ENCODE measurements at regions not wholly inside any gene's neighbourhood (a gene's known extent, or its start where the extent isn't known, plus 50 kb on each side); places are given as distances from the start of the nearest gene placed in this dataset.

DNA sequence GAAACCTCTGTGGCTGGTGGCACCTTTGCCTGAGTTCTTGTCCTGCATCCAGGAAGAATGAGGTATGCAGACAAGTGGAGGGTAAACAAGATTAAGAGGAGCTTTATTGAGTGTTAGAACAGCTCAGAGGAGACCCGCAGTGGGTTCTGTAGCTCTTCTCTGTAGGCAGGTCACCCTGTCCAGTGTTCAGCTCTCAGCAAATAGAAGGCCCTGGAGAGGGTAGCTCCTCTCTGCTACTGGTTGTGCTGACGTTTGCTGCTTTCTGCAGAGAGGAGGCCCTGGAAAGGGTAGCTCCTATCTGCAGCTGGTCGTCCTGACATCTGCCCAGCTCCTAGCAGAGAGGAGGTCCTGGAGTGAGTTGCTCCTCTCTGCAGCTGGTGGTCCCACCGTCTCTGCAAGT is 96.8 kb upstream of the CCDC112 start:
- H3K4me3 ChIP-seq (ENCODE audit: low read depth, low read length): no peak overlapping the region
- in situ Hi-C loops (cut with HindIII; ENCODE audit: low sequenced_read_pairs): no loop called here
- DNase-seq (ENCODE audit: low read depth): no peak
- TF ChIP-seq, protein P1, sequence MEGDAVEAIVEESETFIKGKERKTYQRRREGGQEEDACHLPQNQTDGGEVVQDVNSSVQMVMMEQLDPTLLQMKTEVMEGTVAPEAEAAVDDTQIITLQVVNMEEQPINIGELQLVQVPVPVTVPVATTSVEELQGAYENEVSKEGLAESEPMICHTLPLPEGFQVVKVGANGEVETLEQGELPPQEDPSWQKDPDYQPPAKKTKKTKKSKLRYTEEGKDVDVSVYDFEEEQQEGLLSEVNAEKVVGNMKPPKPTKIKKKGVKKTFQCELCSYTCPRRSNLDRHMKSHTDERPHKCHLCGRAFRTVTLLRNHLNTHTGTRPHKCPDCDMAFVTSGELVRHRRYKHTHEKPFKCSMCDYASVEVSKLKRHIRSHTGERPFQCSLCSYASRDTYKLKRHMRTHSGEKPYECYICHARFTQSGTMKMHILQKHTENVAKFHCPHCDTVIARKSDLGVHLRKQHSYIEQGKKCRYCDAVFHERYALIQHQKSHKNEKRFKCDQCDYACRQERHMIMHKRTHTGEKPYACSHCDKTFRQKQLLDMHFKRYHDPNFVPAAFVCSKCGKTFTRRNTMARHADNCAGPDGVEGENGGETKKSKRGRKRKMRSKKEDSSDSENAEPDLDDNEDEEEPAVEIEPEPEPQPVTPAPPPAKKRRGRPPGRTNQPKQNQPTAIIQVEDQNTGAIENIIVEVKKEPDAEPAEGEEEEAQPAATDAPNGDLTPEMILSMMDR (IDR thresholded peaks at IDR 0.05; ENCODE audit: low read depth, low read length, missing control alignments): no peak

DNA sequence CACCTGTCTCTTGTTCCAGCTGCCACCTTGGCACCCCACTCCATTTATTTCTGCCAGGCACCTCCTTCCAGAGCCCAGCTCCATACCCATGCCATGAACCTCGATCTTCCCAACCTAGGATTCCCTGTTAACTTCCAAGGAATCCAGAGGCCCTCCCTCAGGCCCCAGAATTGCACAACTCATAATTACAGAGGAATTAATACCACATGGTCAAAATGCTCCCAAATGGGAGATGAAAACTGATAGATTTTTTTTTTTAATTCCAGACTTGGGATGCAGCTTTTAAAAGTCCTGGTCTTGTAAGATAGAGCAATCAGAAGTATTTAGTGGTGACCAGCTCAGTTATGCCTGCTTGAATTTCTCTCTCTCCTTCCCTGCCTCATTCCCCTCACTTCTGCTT is 96.2 kb upstream of the CCDC112 start:
- no peak overlapping the region for H3K4me3 ChIP-seq (ENCODE audit: low read depth, low read length)
- DNase-seq (ENCODE audit: low read depth): no peak
- TF ChIP-seq, protein P1 (IDR thresholded peaks at IDR 0.05; ENCODE audit: low read depth, low read length, missing control alignments): no peak
- in situ Hi-C loops (cut with HindIII; ENCODE audit: low sequenced_read_pairs): no loop called here

DNA sequence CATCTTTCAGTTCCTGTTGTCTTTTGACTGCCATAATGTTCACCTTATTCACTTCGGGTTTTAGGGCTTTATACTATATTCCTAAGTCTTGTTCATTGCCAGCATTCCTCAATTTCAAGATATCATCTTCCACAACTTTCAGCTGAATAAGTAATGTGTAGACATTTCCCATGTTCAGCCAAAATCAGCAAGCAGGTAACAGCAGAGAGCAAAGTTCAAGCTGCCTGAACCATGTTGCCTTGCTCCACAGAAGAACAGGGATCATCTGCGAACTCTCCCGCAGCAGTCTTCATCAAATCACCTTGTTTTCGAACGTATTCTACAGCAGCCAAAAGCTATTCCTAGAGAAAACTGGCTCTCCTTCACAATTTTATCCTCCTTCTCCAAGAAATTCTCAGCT is 95.3 kb upstream of the CCDC112 start:
- no peak for DNase-seq (ENCODE audit: low read depth)
- TF ChIP-seq, protein P1 (IDR thresholded peaks at IDR 0.05; ENCODE audit: low read depth, low read length, missing control alignments): no peak
- H3K4me3 ChIP-seq (ENCODE audit: low read depth, low read length): no peak overlapping the region
- in situ Hi-C loops (cut with HindIII; ENCODE audit: low sequenced_read_pairs): no loop called here

DNA sequence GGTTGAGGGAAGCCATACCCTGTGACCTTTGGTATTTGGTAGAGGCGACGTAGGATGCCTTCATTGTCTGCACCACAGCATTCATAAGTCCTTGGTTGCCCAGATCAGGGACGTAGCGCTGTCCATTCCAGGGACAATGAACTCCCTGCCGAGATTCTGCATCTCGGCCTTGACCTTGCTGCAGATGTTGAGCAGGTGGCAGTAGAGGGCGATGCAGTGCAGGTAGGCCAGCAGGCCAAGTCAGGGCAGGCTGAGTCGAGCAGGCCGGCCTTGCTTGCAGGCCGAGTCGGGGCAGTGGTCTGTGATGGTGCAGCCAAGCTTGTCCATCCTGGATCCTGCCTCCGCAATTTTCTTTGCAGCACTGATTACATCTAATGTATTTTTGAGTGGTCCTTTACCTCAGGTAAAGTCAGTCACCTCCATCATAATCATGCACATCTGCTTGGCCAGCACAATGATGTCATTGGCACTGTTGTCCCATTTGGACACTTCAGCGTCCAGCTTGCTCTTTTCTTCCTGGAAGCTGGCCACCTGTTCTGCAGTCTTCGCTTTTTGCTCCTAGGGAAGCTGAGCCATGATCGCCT is 93.4 kb upstream of the CCDC112 start:
- TF ChIP-seq, protein P1 (IDR thresholded peaks at IDR 0.05; ENCODE audit: low read depth, low read length, missing control alignments): no peak
- in situ Hi-C loops (cut with HindIII; ENCODE audit: low sequenced_read_pairs): no loop called here
- DNase-seq (ENCODE audit: low read depth): no peak
- H3K4me3 ChIP-seq (ENCODE audit: low read depth, low read length): no peak overlapping the region

DNA sequence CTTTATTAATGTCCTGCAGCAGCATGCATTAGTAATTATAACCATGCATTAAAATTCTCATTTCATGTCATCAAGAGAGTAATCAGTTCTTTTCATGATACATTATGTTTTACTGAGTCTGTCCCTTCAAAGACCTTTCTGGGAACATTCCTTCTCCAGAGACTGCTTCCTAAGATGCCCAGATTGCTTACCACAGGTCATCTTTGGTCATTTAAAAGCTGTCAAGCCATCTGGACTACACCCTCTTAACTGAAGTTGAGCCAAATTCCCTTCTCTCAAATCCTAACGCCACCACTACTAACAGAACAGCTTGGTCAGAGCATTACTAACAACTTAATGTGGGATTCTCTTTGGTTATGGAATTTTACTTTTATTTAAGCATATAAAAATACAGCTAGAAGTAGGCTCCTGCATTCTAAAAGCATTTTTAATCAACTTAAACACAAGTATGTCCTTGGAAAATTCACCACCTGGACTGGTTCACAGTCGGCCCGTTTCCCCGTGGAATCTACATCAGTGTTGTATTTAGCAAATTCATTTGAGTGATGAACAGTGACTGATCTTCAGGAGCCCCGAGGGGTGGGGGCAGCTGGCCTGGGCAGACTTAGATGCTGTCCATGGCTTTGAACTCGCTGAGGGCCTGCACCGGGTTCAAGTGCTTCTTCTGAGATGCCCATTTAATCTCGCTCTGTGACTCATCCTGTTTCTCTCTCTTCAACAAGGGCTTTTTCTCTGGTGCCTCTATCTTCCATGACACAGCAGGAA is 92.8 kb upstream of the CCDC112 start:
- no peak for DNase-seq (ENCODE audit: low read depth)
- in situ Hi-C loops (cut with HindIII; ENCODE audit: low sequenced_read_pairs): no loop called here
- H3K4me3 ChIP-seq (ENCODE audit: low read depth, low read length): no peak overlapping the region
- TF ChIP-seq, protein P1 (IDR thresholded peaks at IDR 0.05; ENCODE audit: low read depth, low read length, missing control alignments): no peak

DNA sequence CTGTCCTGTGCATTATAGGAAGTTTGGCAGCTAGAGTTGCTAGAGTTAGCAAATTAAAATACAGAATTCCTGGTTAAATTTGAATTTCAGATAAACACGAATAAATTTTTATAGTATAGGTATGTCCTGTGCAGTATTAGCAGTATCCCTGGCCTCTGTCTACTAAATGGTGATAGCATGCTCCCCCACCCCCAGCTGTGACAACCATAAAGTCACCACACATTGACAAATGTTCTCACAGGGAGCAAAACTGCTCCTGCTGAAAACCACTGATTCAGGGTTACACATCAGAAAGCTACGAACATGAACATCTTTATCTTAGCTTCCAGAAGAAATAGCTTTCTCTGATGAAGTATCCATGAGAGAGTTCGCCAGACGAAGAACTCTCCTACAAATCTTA is 91.8 kb upstream of the CCDC112 start:
- TF ChIP-seq, protein P1 (IDR thresholded peaks at IDR 0.05; ENCODE audit: low read depth, low read length, missing control alignments): no peak
- no peak overlapping the region for H3K4me3 ChIP-seq (ENCODE audit: low read depth, low read length)
- in situ Hi-C loops (cut with HindIII; ENCODE audit: low sequenced_read_pairs): no loop called here
- no peak for DNase-seq (ENCODE audit: low read depth)

Data from astrocyte of the cerebellum (primary cell).